SU-DHL-6 (cell line): ENCODE measurements at regions not wholly inside any gene's neighbourhood (a gene's known extent, or its start where the extent isn't known, plus 50 kb on each side); places are given as distances from the start of the nearest gene placed in this dataset.
"Not testable (repeated sequence)": the region's sequence is repeated elsewhere in the genome, so short reads cannot be mapped to it uniquely, and the experiment has no call there.

Experiments used
- H2AFZ ChIP-seq: fragments of 200-600 bp; sonication (generic); 2 replicates; pipeline ENCODE4 v1.6.1; 2014; ENCODE audit warnings: low read depth, mild to moderate bottlenecking, moderate library complexity, mixed read lengths, antibody characterized with exemption, low read length; ENCODE audit not compliant: severe bottlenecking
- H3F3A ChIP-seq: fragments of 200-600 bp; shearing (Covaris generic); 2 replicates; pipeline ENCODE4 v1.6.0; 2016; ENCODE audit warnings: antibody characterized with exemption, mild to moderate bottlenecking; ENCODE audit not compliant: insufficient read depth
- H3K27ac ChIP-seq: fragments of 200-600 bp; sonication (generic); 2 replicates; pipeline ENCODE4 v1.5.1; 2016; ENCODE audit warnings: low read depth, mild to moderate bottlenecking, low read length, moderate library complexity, mixed read lengths
- H3K27me3 ChIP-seq: fragments of 200-600 bp; sonication (generic), shearing (Covaris generic); 2 replicates; pipeline ENCODE4 v1.6.0; 2014; ENCODE audit warnings: mild to moderate bottlenecking, low read length
- H3K36me3 ChIP-seq: fragments of 200-600 bp; sonication (generic); 2 replicates; pipeline ENCODE4 v1.6.1; 2014; ENCODE audit warnings: mild to moderate bottlenecking, low read length, mixed read lengths
- H3K4me2 ChIP-seq: fragments of 300-600, 200-600 bp; shearing (Covaris generic), sonication (generic); 2 replicates; pipeline ENCODE4 v1.6.0; 2014; ENCODE audit warnings: low read length, low read depth, mild to moderate bottlenecking; ENCODE audit not compliant: poor library complexity, severe bottlenecking
- H3K4me3 ChIP-seq: fragments of 200-600 bp; sonication (generic); 2 replicates; pipeline ENCODE4 v1.5.1; 2014; ENCODE audit warnings: antibody characterized with exemption, low read length, mild to moderate bottlenecking, mixed read lengths; ENCODE audit not compliant: insufficient read depth, poor library complexity, severe bottlenecking
- H3K79me2 ChIP-seq: fragments of 200-600 bp; sonication (generic); 2 replicates; pipeline ENCODE4 v1.6.1; 2014; ENCODE audit warnings: mild to moderate bottlenecking, low read length, moderate library complexity; ENCODE audit not compliant: insufficient read depth
- H3K9ac ChIP-seq: fragments of 200-600 bp; sonication (generic); 2 replicates; pipeline ENCODE4 v1.7.0; 2014; ENCODE audit warnings: mild to moderate bottlenecking, low read length
- H3K9me2 ChIP-seq: fragments of 200-600 bp; sonication (generic); replicated peaks from 2 replicates; pipeline ENCODE4 v1.6.1; 2014; ENCODE audit warnings: low read length; ENCODE audit not compliant: insufficient read depth
- H3K9me3 ChIP-seq: fragments of 200-600 bp; sonication (generic); 2 replicates; pipeline ENCODE4 v1.6.1; 2014; ENCODE audit warnings: low read length, mixed read lengths; ENCODE audit not compliant: insufficient read depth
- H4K20me1 ChIP-seq: fragments of 200-600 bp; sonication (generic); 2 replicates; pipeline ENCODE4 v1.6.1; 2014; ENCODE audit warnings: low read depth, mild to moderate bottlenecking, antibody characterized with exemption, low read length, moderate library complexity, mixed read lengths
- CTCF ChIP-seq: fragments of 200-600 bp; sonication (generic); IDR thresholded peaks from one replicate; pipeline ENCODE4 v1.5.1; 2017; ENCODE audit warnings: antibody characterized with exemption, mild to moderate bottlenecking, low read length, moderate library complexity; ENCODE audit not compliant: insufficient read depth, poor library complexity, severe bottlenecking
- EZH2phosphoT487 ChIP-seq: fragments of 200-600 bp; sonication (generic), shearing (Covaris generic); conservative IDR thresholded peaks from 2 replicates; pipeline ENCODE4 v1.6.1; 2018; ENCODE audit warnings: mild to moderate bottlenecking, antibody characterized with exemption, low read length, moderate library complexity, mixed read lengths

DNA sequence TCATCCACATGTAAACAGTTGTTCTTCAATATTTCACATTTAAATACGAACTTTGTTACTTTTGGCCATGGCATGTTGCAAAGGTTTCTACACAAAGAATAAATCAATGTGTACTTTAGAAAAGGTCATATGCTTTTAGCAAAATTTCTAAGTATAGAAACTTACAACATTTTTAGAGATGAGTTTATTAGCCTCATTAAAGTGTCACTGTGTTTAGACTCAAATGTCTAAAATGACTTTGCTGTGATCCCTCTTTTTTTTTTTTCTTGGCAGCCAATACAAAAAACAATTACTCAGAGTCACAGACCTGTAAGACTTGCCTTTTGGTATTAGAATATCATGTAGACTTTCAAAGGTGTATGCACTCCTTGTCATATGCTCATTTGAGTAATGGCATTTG is 349.3 kb upstream of the KIAA1217 start:
- Histone ChIP-seq H3K4me3 (no peak overlapping the region), H4K20me1 (no peaks in the 10 kb centered on the region)
- TF ChIP-seq EZH2phosphoT487 (no peak), CTCF (no peak)

GRCh38 chr10:23864631-23865147 is 344.2 kb upstream of the KIAA1217 start:
- TF ChIP-seq EZH2phosphoT487 (no peak), CTCF (no peak)
- Histone ChIP-seq H3K4me2 (no peak overlapping the region), H3K4me3 (no peak overlapping the region), H4K20me1 (no peaks in the 10 kb centered on the region), H3F3A (no peaks in the 10 kb centered on the region), H3K9ac (no peak overlapping the region), H3K36me3 (no peaks in the 10 kb centered on the region), H3K9me3 (no peaks in the 10 kb centered on the region), H2AFZ (no peak overlapping the region), H3K27me3 (no peaks in the 10 kb centered on the region), H3K79me2 (no peaks in the 10 kb centered on the region), H3K27ac (no peak overlapping the region), H3K9me2 (no peaks in the 10 kb centered on the region)

More for the DNA sequence above, 349.3 kb upstream of the KIAA1217 start:
- H3F3A ChIP-seq: no peaks in the 10 kb centered on the region
- H3K4me2 ChIP-seq: no peak overlapping the region
- H3K27ac ChIP-seq: no peak overlapping the region
- no peaks in the 10 kb centered on the region for H3K9me2 ChIP-seq
- no peaks in the 10 kb centered on the region for H3K27me3 ChIP-seq
- no peak overlapping the region for H3K9ac ChIP-seq
- no peaks in the 10 kb centered on the region for H3K9me3 ChIP-seq
- H3K36me3 ChIP-seq: no peaks in the 10 kb centered on the region
- no peaks in the 10 kb centered on the region for H3K79me2 ChIP-seq
- H2AFZ ChIP-seq: no peak overlapping the region

- H3K9me2 ChIP-seq, H3K79me2 ChIP-seq, H3F3A ChIP-seq, H3K4me3 ChIP-seq, H3K27me3 ChIP-seq, H3K9ac ChIP-seq, H2AFZ ChIP-seq, H3K9me3 ChIP-seq, H4K20me1 ChIP-seq, H3K36me3 ChIP-seq, H3K4me2 ChIP-seq, H3K27ac ChIP-seq: not testable (repeated sequence)
Observed at GRCh38 chr10:23866985-23867384, 342.0 kb upstream of the KIAA1217 start.

DNA sequence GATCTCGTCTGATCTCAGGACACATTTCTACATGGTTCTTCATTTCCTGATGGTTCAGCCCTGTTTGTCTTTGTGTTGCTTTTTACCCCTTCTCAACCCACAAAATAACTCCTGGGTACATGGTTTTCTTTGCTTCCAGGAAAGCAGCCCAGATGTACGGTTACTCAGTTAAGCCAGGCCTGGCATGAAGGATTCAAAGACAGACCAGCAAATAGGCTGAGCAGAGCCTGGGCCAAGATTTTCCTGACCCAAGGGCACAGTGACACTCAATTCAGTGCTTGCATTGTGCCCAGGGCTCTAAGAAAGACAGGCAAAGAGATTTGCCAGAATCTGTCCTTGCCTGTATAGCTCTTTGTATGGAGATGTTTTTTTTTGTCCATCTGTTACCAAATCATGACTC is 340.8 kb upstream of the KIAA1217 start:
- Histone ChIP-seq H3K4me2 (no peak overlapping the region), H3F3A (no peaks in the 10 kb centered on the region), H3K4me3 (no peak overlapping the region), H3K27ac (no peak overlapping the region), H4K20me1 (no peaks in the 10 kb centered on the region), H3K36me3 (no peaks in the 10 kb centered on the region), H3K9me3 (no peaks in the 10 kb centered on the region), H3K9ac (no peak overlapping the region), H2AFZ (no peak overlapping the region), H3K9me2 (no peaks in the 10 kb centered on the region), H3K79me2 (no peaks in the 10 kb centered on the region), H3K27me3 (no peaks in the 10 kb centered on the region)
- TF ChIP-seq EZH2phosphoT487 (no peak), CTCF (no peak)
